Activated CD8-positive, alpha-beta memory T cell treated with anti-CD3 and anti-CD28 coated beads, Interleukin-2, amount 50 U/mL, for 48 hours (primary cell): ENCODE measurements at regions not wholly inside any gene's neighbourhood (a gene's known extent, or its start where the extent isn't known, plus 50 kb on each side); places are given as distances from the start of the nearest gene placed in this dataset.

Source experiments
- DNase-seq: peaks from one replicate; pipeline ENCODE4 v3.0.0-alpha.2; 2020

- no peak for DNase-seq
These were observed 642.9 kb downstream of the AJAP1 start for GRCh38 chr1:5297180-5297885.

GRCh38 chr1:5296557-5297179 is 642.3 kb downstream of the AJAP1 start:
- no peak for DNase-seq

- DNase-seq, result no peak
These were observed 641.7 kb downstream of the AJAP1 start for GRCh38 chr1:5296095-5296494.

- no peak for DNase-seq
These were observed 637.5 kb downstream of the AJAP1 start for GRCh38 chr1:5291889-5292288.

GRCh38 chr1:5287178-5288150 is 633.1 kb downstream of the AJAP1 start:
- DNase-seq, result no peak

- DNase-seq, result peak; percentile 56
These were observed 631.8 kb downstream of the AJAP1 start for GRCh38 chr1:5286244-5286643.

- no peak for DNase-seq
These were observed 620.1 kb downstream of the AJAP1 start for GRCh38 chr1:5274527-5274926.

- no peak for DNase-seq
These were observed 619.0 kb downstream of the AJAP1 start for GRCh38 chr1:5273280-5274003.

- DNase-seq, result no peak
These were observed 617.9 kb downstream of the AJAP1 start for GRCh38 chr1:5272325-5272724.

GRCh38 chr1:5271264-5271663 is 616.9 kb downstream of the AJAP1 start:
- no peak for DNase-seq

- peak; percentile 18 for DNase-seq
These were observed 615.5 kb downstream of the AJAP1 start for GRCh38 chr1:5269901-5270300.

- DNase-seq, result peak; percentile 17
These were observed 613.3 kb downstream of the AJAP1 start for GRCh38 chr1:5267603-5268235.

GRCh38 chr1:5265438-5266075 is 611.1 kb downstream of the AJAP1 start:
- DNase-seq, result no peak

- DNase-seq, result no peak
These were observed 610.1 kb downstream of the AJAP1 start for GRCh38 chr1:5264476-5264875.

GRCh38 chr1:5256793-5257192 is 602.4 kb downstream of the AJAP1 start:
- no peak for DNase-seq

- DNase-seq, result no peak
These were observed 600.6 kb downstream of the AJAP1 start for GRCh38 chr1:5254975-5255374.

GRCh38 chr1:5254131-5254725 is 599.8 kb downstream of the AJAP1 start:
- no peak for DNase-seq

GRCh38 chr1:5253036-5253435 is 598.6 kb downstream of the AJAP1 start:
- no peak for DNase-seq

GRCh38 chr1:5250336-5250735 is 595.9 kb downstream of the AJAP1 start:
- DNase-seq, result no peak

- no peak for DNase-seq
These were observed 590.9 kb downstream of the AJAP1 start for GRCh38 chr1:5245348-5245747.

- no peak for DNase-seq
These were observed 590.3 kb downstream of the AJAP1 start for GRCh38 chr1:5244631-5245285.
